Astrocyte (in vitro differentiated cells and primary cell): ENCODE measurements at regions not wholly inside any gene's neighbourhood (a gene's known extent, or its start where the extent isn't known, plus 50 kb on each side); places are given as distances from the start of the nearest gene placed in this dataset.

Experiments used
- DNase-seq: peaks from one replicate; pipeline ENCODE4 v3.0.0-alpha.2; 2010; ENCODE audit warnings: low read depth
- FAIRE-seq: peaks from 2 replicates; lab custom pipeline; 2011; peaks lifted over from hg19 to GRCh38; lab: Jason Lieb, UNC
- H2AFZ ChIP-seq: 2 replicates; pipeline ENCODE4 v1.6.0; 2012; ENCODE audit warnings: low read depth, low read length, inconsistent platforms
- H3K27ac ChIP-seq: 2 replicates; pipeline ENCODE4 v1.5.1; 2011; ENCODE audit warnings: low read depth, low read length, inconsistent platforms
- H3K27me3 ChIP-seq: 2 replicates; pipeline ENCODE4 v1.6.0; 2011; ENCODE audit warnings: low read length, inconsistent platforms; ENCODE audit not compliant: insufficient read depth
- H3K36me3 ChIP-seq: 2 replicates; pipeline ENCODE4 v1.5.1; 2011; ENCODE audit warnings: low read length, inconsistent platforms; ENCODE audit not compliant: insufficient read depth
- H3K4me1 ChIP-seq: 2 replicates; pipeline ENCODE4 v1.5.1; 2011; ENCODE audit warnings: low read length, inconsistent platforms; ENCODE audit not compliant: insufficient read depth
- H3K4me2 ChIP-seq: 2 replicates; pipeline ENCODE4 v1.6.0; 2012; ENCODE audit warnings: low read length, inconsistent platforms
- H3K4me3 ChIP-seq: 2 replicates; pipeline ENCODE4 v1.5.1; 2011; ENCODE audit warnings: low read depth, mild to moderate bottlenecking, low read length, inconsistent platforms; ENCODE audit not compliant: insufficient read depth
- H3K79me2 ChIP-seq: 2 replicates; pipeline ENCODE4 v1.6.0; 2012; ENCODE audit warnings: mild to moderate bottlenecking, low read length, inconsistent platforms; ENCODE audit not compliant: insufficient read depth
- H3K9ac ChIP-seq: 2 replicates; pipeline ENCODE4 v1.6.0; 2012; ENCODE audit warnings: mild to moderate bottlenecking, low read length, inconsistent platforms
- H3K9me3 ChIP-seq: 2 replicates; pipeline ENCODE4 v1.5.1; 2012; ENCODE audit warnings: low read depth, mild to moderate bottlenecking, low read length, inconsistent platforms; ENCODE audit not compliant: insufficient read depth
- H4K20me1 ChIP-seq: 2 replicates; pipeline ENCODE4 v1.6.0; 2012; ENCODE audit warnings: low read length, inconsistent platforms; ENCODE audit not compliant: insufficient read depth
- H3K27ac Mint-ChIP-seq: one replicate; pipeline ENCODE4 v1.8.0; 2021; ENCODE audit warnings: mild to moderate bottlenecking, mixed read lengths; ENCODE audit not compliant: unreplicated experiment
- H3K27me3 Mint-ChIP-seq: one replicate; pipeline ENCODE4 v1.8.0; 2021; ENCODE audit warnings: low read depth, mixed read lengths; ENCODE audit not compliant: unreplicated experiment
- H3K36me3 Mint-ChIP-seq: one replicate; pipeline ENCODE4 v1.8.0; 2021; ENCODE audit warnings: low read depth, mixed read lengths; ENCODE audit not compliant: unreplicated experiment
- H3K4me1 Mint-ChIP-seq: one replicate; pipeline ENCODE4 v1.8.0; 2021; ENCODE audit warnings: low read depth, mixed read lengths; ENCODE audit not compliant: unreplicated experiment
- H3K4me3 Mint-ChIP-seq: one replicate; pipeline ENCODE4 v1.8.0; 2021; ENCODE audit warnings: mild to moderate bottlenecking, moderate library complexity, mixed read lengths; ENCODE audit not compliant: unreplicated experiment
- H3K9me3 Mint-ChIP-seq: one replicate; pipeline ENCODE4 v1.8.0; 2021; ENCODE audit warnings: mild to moderate bottlenecking, mixed read lengths; ENCODE audit not compliant: unreplicated experiment
- EZH2 ChIP-seq: IDR thresholded peaks from 2 replicates; pipeline ENCODE4 v1.6.1; 2012; ENCODE audit warnings: mild to moderate bottlenecking, low read length, inconsistent platforms; ENCODE audit not compliant: insufficient read depth
- TF ChIP-seq, protein P1 (sequence below): IDR thresholded peaks from 2 replicates; pipeline ENCODE4 v1.5.1; 2011; ENCODE audit warnings: low read depth, mild to moderate bottlenecking, inconsistent platforms, low read length, moderate library complexity; ENCODE audit not compliant: insufficient read depth

DNA sequence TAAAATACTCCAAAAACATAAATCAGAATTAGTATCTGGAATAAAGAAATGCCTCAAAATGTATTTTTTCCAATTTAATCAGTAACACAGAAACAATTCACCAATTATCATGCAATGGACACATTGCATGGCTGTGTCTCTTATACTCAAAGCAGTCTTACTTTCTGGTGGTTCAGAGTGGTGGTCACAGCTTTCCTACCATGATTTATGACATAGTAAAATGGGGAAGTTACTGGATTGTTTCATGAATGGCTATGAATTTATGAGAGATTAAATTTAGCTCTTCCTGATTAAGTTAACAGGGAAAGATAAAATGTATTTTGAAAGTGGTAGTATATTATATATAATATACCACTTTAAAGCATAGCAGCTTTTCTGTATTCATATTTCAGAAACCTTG is 331.5 kb upstream of the MAP3K7 start:
- Mint-ChIP-seq H3K36me3 (no peaks in the 10 kb centered on the region), H3K9me3 (peaks cover 16% of the 10 kb centered on the region), H3K4me3 (no peak overlapping the region), H3K27ac (no peak overlapping the region), H3K4me1 (no peaks in the 10 kb centered on the region), H3K27me3 (no peaks in the 10 kb centered on the region)
- Histone ChIP-seq H3K27ac (no peak overlapping the region), H3K4me1 (no peaks in the 10 kb centered on the region), H3K4me2 (no peak overlapping the region), H3K9me3 (peaks cover 4% of the 10 kb centered on the region), H3K79me2 (no peaks in the 10 kb centered on the region), H2AFZ (no peak overlapping the region), H3K4me3 (no peak overlapping the region), H4K20me1 (no peaks in the 10 kb centered on the region), H3K36me3 (no peaks in the 10 kb centered on the region), H3K9ac (no peak overlapping the region), H3K27me3 (no peaks in the 10 kb centered on the region)
- FAIRE-seq (no peak), DNase-seq (no peak)
- TF ChIP-seq EZH2, result no peak
- TF ChIP-seq, protein P1, sequence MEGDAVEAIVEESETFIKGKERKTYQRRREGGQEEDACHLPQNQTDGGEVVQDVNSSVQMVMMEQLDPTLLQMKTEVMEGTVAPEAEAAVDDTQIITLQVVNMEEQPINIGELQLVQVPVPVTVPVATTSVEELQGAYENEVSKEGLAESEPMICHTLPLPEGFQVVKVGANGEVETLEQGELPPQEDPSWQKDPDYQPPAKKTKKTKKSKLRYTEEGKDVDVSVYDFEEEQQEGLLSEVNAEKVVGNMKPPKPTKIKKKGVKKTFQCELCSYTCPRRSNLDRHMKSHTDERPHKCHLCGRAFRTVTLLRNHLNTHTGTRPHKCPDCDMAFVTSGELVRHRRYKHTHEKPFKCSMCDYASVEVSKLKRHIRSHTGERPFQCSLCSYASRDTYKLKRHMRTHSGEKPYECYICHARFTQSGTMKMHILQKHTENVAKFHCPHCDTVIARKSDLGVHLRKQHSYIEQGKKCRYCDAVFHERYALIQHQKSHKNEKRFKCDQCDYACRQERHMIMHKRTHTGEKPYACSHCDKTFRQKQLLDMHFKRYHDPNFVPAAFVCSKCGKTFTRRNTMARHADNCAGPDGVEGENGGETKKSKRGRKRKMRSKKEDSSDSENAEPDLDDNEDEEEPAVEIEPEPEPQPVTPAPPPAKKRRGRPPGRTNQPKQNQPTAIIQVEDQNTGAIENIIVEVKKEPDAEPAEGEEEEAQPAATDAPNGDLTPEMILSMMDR, result no peak

DNA sequence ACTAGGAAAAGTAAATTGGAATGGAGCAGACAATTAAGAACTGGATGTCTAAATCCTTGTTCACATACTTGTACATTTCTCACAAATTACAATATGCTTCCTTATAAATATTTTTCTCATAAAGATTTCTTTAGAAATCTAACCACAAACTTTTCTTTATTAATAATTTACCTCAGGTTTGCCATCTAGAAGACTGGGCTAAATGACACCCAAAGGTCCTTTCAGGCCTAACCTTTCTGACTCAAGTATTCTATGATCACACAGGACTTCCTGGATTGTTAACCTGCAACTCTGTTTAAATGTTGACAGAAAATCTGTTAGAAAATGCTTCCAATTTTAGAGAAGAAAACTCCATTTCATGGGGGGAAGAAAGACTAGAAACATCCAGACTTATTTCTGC is 330.5 kb upstream of the MAP3K7 start:
- H3K36me3 Mint-ChIP-seq, result no peaks in the 10 kb centered on the region
- no peaks in the 10 kb centered on the region for H3K79me2 ChIP-seq
- H2AFZ ChIP-seq, result no peak overlapping the region
- no peak overlapping the region for H3K4me3 ChIP-seq
- no peaks in the 10 kb centered on the region for H3K27me3 Mint-ChIP-seq
- H3K9me3 Mint-ChIP-seq, result peaks cover 16% of the 10 kb centered on the region
- H3K27ac Mint-ChIP-seq, result no peak overlapping the region
- no peak overlapping the region for H3K4me3 Mint-ChIP-seq
- peaks cover 4% of the 10 kb centered on the region for H3K9me3 ChIP-seq
- H3K4me1 ChIP-seq, result no peaks in the 10 kb centered on the region
- no peaks in the 10 kb centered on the region for H3K4me1 Mint-ChIP-seq
- no peak overlapping the region for H3K4me2 ChIP-seq
- no peaks in the 10 kb centered on the region for H3K36me3 ChIP-seq
- no peak overlapping the region for H3K9ac ChIP-seq
- no peaks in the 10 kb centered on the region for H4K20me1 ChIP-seq
- TF ChIP-seq, protein P1, result no peak
- TF ChIP-seq EZH2, result no peak
- no peak overlapping the region for H3K27ac ChIP-seq
- FAIRE-seq (no peak), DNase-seq (no peak)
- no peaks in the 10 kb centered on the region for H3K27me3 ChIP-seq

DNA sequence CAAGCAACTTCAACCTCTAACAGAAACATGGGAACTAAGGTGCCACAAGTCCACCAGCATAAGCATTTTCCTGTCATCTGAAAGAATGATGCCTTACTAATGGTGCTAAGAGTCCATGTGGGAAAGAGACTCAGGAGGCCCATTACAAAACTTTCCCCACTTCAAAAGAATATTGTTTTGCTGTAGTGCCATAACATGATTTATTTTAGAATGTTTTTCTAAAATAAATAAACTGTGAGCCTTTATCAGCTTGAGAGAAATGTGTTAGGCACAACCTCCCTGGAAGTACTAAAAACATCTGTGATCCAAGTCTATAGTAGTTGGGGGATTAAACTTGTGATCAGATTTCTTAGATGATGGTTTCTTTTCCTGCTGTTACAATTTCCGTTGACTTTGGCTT is 330.1 kb upstream of the MAP3K7 start:
- no peak overlapping the region for H2AFZ ChIP-seq
- no peaks in the 10 kb centered on the region for H3K27me3 ChIP-seq
- no peak overlapping the region for H3K9ac ChIP-seq
- H3K4me2 ChIP-seq, result no peak overlapping the region
- Mint-ChIP-seq H3K4me1 (no peaks in the 10 kb centered on the region), H3K27ac (no peak overlapping the region), H3K36me3 (no peaks in the 10 kb centered on the region), H3K9me3 (peaks cover 16% of the 10 kb centered on the region), H3K27me3 (no peaks in the 10 kb centered on the region), H3K4me3 (no peak overlapping the region)
- TF ChIP-seq, protein P1, result no peak
- TF ChIP-seq EZH2, result no peak
- no peak for DNase-seq
- no peaks in the 10 kb centered on the region for H3K36me3 ChIP-seq
- H4K20me1 ChIP-seq, result no peaks in the 10 kb centered on the region
- H3K79me2 ChIP-seq, result no peaks in the 10 kb centered on the region
- no peak overlapping the region for H3K27ac ChIP-seq
- no peak overlapping the region for H3K4me3 ChIP-seq
- no peak for FAIRE-seq
- H3K4me1 ChIP-seq, result no peaks in the 10 kb centered on the region
- H3K9me3 ChIP-seq, result peaks cover 4% of the 10 kb centered on the region
